ENCODE measurements at regions not wholly inside any gene's neighbourhood (a gene's known extent, or its start where the extent isn't known, plus 50 kb on each side); places are given as distances from the start of the nearest gene placed in this dataset.
A peak's percentile ranks its signal among the peaks of the same experiment; 100 is the strongest.
"Not testable (repeated sequence)": the region's sequence is repeated elsewhere in the genome, so short reads cannot be mapped to it uniquely, and the experiment has no call there.

DNA sequence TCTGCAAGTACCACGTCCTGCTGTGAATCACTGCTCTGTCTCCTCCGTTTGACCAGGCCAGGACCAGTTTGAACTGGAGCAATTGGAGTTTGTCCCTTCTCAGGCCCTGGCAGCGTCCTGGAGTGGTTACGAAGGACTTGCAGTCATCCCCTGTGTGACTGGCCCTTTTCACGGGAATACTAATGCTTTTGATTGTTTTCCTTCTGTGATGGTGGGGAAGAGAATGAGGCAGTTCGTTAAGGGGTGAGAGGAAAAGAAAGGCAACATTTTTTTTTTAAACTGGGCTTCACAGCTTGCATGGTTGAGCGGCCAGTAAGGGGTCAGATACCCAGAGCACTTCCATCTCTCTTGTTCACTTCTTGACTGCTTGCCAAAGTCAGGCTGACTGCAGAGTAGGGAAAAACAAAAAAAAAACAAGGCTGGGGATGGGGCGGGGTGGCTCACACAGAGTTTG lies 153.5 kb upstream of the STK32A start:
- peak; percentile 66 for DNase-seq (ENCODE audit: low read depth, low spot score)

DNA sequence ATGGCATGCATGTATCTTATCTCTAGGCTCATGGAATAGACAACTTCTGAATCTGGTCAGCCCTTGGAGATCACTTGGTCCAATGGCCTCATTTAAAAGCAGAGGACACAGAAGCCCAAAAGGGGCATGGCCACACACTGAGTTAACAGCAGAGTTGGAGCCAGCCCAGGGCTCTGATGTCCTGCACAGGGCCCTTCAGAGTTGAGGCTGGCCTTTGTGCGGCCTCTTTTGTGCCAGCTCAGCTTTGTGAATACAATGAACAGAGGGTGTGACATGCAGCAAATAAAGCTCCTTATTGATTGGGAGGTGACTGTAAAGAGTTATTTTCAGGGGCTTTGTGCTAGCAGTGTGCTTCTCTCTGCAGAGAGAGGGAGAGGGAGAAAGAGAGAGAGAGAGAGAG lies 150.1 kb upstream of the STK32A start:
- DNase-seq (ENCODE audit: low read depth, low spot score), result peak; percentile 5

- DNase-seq (ENCODE audit: low read depth, low spot score), result no peak
Observed at GRCh38 chr5:147085409-147085808, 149.4 kb upstream of the STK32A start.

DNA sequence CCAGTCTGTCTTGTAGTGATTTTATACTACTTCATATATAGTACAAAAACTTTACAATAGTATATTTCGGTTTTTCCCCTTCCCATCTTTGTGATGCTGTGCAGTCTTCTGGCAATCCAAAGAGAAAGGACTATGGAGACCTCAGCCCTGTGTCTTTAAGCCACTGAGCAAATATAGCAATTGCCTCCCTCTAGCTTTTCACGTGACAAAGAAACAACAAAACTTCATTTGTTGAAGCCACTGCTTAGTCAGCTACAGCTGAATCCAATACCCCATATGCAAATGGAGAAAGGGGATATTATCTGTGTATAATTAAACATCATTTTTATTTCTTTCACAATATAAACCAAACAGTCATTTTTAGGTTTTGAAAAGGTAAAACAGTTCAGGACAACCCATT lies 142.8 kb upstream of the STK32A start:
- DNase-seq (ENCODE audit: low read depth, low spot score), result no peak

DNA sequence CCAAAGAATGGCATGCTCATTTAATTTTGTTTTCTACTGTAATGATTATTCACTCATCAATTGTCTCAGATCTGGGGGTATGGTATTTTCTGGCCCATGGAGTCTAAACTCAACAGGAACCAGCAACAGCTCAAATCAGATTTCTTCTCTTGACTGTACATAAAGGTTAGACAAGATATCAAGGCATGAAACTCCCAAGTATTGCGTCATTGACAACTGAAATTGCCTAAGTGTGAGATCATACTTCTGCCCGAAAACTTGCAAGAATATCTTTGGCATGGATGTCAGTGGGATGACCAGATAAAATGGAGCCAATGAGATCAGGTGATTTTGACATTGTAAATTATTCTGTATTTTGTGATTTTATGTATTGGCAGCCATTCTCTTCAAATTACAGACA lies 141.7 kb upstream of the STK32A start:
- DNase-seq (ENCODE audit: low read depth, low spot score), result no peak

GRCh38 chr5:147095740-147096139 lies 139.1 kb upstream of the STK32A start:
- DNase-seq (ENCODE audit: low read depth, low spot score), result no peak

- DNase-seq (ENCODE audit: low read depth, low spot score), result peak; percentile 50
Observed at GRCh38 chr5:147098233-147098790, 136.5 kb upstream of the STK32A start.

DNA sequence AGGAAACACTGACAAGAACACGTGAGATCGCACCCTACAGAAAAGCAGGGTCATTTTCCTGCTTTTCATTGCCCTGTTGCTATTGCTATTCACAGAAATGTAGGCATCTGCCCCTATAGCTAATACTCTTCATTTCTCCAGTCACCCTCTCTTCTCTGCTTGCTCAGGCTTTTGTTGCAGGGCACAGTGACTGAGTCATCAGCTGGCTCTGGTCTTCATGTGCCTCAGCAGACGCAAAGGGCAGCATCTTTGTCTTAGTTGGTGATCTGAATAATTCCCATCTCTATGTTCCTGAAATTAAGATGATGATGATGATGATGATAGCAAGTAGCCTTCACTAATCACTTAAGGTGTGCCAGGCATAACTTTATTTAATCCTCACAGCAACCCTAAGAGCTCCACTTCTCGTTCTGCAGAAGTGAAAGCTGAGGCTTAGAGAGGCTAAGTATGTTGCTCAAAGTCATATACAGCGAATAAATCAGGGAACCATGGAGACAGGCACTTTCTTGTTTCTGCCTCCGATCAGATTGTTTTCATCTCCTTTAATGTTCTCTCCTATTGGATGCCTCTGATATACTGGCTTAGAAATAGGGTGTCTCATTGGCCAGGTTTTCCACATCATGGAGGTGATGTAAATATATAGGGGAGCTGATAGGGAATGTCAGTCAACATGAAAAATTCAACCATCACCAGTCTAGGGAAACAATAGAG lies 133.0 kb upstream of the STK32A start:
- DNase-seq (ENCODE audit: low read depth, low spot score), result peak; percentile 61

GRCh38 chr5:147112899-147113298 lies 121.9 kb upstream of the STK32A start:
- DNase-seq (ENCODE audit: low read depth, low spot score), result no peak

GRCh38 chr5:147113967-147114366 lies 120.9 kb upstream of the STK32A start:
- no peak for DNase-seq (ENCODE audit: low read depth, low spot score)

GRCh38 chr5:147139759-147140158 lies 95.1 kb upstream of the STK32A start:
- DNase-seq (ENCODE audit: low read depth, low spot score), result not testable (repeated sequence)

DNA sequence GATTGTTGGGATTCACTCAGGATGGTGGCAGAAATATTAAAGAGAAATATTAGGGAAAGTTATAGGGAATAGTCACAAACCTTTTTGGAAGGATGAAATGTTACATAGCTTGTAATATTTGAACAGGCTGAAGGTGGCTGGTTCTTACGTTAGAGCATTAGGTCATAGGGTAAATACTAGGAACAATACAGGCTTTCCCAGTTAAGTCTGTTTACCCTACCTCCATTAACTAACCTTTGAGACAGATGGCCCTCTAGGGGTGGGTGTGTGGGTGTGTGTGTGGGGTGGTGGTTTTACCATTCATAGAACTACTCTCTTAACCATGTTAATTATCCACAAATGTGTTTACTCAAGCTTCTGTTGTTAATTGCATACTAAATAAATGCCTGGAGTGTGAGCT lies 94.3 kb upstream of the STK32A start:
- DNase-seq (ENCODE audit: low read depth, low spot score), result no peak

GRCh38 chr5:147141580-147141979 lies 93.2 kb upstream of the STK32A start:
- not testable (repeated sequence) for DNase-seq (ENCODE audit: low read depth, low spot score)

- no peak for DNase-seq (ENCODE audit: low read depth, low spot score)
Observed at GRCh38 chr5:147143215-147143614, 91.6 kb upstream of the STK32A start.

DNA sequence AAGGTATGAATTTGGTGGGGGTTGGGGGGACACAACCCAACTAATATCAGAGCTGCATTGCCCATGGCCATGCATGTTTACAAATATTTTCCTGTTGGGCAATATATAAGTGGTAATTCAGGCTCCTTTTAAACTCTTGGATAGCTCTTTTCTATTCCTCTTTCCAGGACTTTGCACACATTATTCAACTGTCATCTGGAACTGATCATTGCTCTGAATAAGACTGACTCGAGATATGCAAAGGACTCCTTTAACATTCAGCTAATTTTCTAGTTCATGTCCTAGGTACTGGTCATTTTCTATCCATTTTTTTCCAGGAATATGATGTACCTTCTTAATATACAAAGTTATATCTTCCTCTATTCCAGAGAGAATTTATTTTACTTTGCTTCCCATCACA lies 89.5 kb upstream of the STK32A start:
- DNase-seq (ENCODE audit: low read depth, low spot score), result no peak

GRCh38 chr5:147148715-147149114 lies 86.1 kb upstream of the STK32A start:
- no peak for DNase-seq (ENCODE audit: low read depth, low spot score)

DNA sequence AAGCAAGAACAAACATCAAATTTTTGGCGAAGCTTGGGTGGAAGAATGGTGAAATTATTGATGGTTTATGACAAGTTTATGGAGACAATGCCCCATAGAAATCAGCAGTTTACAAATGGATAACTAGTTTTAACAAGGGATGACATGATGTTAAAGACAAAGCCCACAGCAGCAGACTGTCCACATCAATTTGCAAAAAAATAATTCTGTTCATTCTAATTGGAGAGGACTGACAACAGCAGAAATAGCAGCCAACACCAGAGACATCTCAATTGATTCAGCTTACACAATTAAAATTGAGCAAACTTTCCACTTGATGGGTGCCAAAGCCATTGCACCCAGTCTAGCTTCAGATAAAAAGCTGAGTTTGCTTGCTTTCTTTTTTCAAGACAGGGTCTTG lies 82.7 kb upstream of the STK32A start:
- DNase-seq (ENCODE audit: low read depth, low spot score), result no peak

GRCh38 chr5:147154809-147155208 lies 80.0 kb upstream of the STK32A start:
- no peak for DNase-seq (ENCODE audit: low read depth, low spot score)

- DNase-seq (ENCODE audit: low read depth, low spot score), result no peak
Observed at GRCh38 chr5:147156012-147156411, 78.8 kb upstream of the STK32A start.

DNA sequence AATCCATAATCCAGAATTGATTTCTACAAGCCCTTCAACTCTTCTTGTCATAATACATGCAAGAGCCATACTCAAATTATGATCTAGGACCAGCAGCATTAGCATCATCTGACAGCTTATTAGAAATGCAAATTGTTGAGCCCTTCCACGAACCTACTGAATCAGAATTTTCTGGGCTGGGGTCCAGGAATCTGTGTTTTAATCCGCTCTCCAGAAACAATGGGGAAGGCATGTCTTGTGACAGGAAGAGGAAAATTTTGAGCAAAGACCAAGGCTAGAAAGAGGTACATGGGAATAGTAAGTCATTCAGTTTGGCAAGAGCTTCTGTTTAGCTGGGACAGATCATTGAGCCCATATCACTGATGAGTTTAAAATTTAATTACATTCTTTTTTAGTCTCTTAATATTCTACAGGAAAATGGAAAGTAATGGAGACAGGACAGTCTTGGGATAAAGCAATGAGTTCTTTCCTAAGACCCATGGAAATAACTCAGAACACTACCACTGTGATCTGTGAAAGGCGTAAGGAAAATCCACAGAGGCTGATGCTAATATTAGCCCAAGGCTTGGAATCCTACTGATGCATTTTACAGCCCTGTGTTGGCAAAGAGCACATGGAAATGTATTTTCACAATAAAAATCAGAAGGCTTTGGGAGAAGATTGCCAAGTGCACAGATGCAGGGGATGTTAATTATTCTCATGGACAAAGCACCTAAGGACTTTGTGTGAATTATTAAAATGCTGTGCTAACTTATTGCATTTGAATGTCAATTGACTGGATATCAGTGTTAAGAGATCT lies 73.7 kb upstream of the STK32A start:
- DNase-seq (ENCODE audit: low read depth, low spot score), result peak; percentile 71

DNA sequence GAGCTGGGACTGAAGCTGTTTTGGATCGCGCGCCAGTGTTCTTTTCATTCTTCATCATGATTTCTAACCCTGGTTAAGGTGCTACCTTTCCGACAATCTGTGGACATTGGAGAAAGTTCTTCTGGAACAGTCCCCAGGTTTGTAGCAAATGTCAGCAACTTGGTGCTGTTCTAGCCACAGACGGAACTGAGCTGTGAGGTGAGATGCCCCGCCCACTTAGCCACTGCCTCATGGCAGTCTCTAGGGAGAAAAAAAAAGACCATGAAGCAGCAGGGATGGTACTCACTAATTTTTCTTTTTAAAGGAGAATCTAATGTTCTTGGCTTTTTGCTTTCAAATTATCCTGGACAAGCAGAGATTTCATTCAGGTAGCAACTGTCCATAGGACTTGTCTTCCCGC lies 72.1 kb upstream of the STK32A start:
- DNase-seq (ENCODE audit: low read depth, low spot score), result no peak

GRCh38 chr5:147167529-147167928 lies 67.3 kb upstream of the STK32A start:
- no peak for DNase-seq (ENCODE audit: low read depth, low spot score)
